GM23338 (cell line): ENCODE measurements at regions not wholly inside any gene's neighbourhood (a gene's known extent, or its start where the extent isn't known, plus 50 kb on each side); places are given as distances from the start of the nearest gene placed in this dataset.

Source experiments
- ATAC-seq: fragments of 200-7000 bp; cut with Tn5 transposase; 3 replicates; pipeline ENCODE4 v1.9.1; 2020
- DNase-seq: peaks from one replicate; pipeline ENCODE4 v3.0.0-alpha.2; 2015; ENCODE audit warnings: low spot score
- H2AFZ ChIP-seq: fragments of 200-600 bp; sonication (generic); 2 replicates; pipeline ENCODE4 v1.8.0; 2016; ENCODE audit warnings: antibody characterized with exemption, mild to moderate bottlenecking, moderate library complexity
- H3F3A ChIP-seq: fragments of 200-600 bp; sonication (generic); replicated peaks from 2 replicates; pipeline ENCODE4 v1.8.0; 2017; ENCODE audit warnings: antibody characterized with exemption, mixed run types, low read depth
- H3K27ac ChIP-seq: fragments of 200-600 bp; sonication (generic); 2 replicates; pipeline ENCODE4 v1.6.1; 2016; ENCODE audit warnings: low read depth
- H3K27me3 ChIP-seq: fragments of 200-600 bp; sonication (generic); 2 replicates; pipeline ENCODE4 v1.8.0; 2016; ENCODE audit warnings: mild to moderate bottlenecking, mixed run types, moderate library complexity; ENCODE audit not compliant: insufficient read depth
- H3K36me3 ChIP-seq: fragments of 200-600 bp; sonication (generic); 2 replicates; pipeline ENCODE4 v1.8.0; 2016; ENCODE audit warnings: mild to moderate bottlenecking; ENCODE audit not compliant: insufficient read depth
- H3K4me1 ChIP-seq: fragments of 200-600 bp; sonication (generic); 2 replicates; pipeline ENCODE4 v1.8.0; 2016; ENCODE audit warnings: mild to moderate bottlenecking, moderate library complexity; ENCODE audit not compliant: insufficient read depth
- H3K4me2 ChIP-seq: fragments of 200-600 bp; sonication (generic); 2 replicates; pipeline ENCODE4 v1.7.1; 2017; ENCODE audit warnings: mixed run types
- H3K4me3 ChIP-seq: fragments of 200-600 bp; sonication (generic); 2 replicates; pipeline ENCODE4 v1.6.1; 2016; ENCODE audit warnings: mixed run types
- H3K79me2 ChIP-seq: fragments of 200-600 bp; sonication (generic); replicated peaks from 2 replicates; pipeline ENCODE4 v1.8.0; 2017; ENCODE audit warnings: mild to moderate bottlenecking; ENCODE audit not compliant: insufficient read depth
- H3K9me2 ChIP-seq: fragments of 200-600 bp; sonication (generic); 2 replicates; pipeline ENCODE4 v1.8.0; 2017; ENCODE audit not compliant: insufficient read depth
- H4K20me1 ChIP-seq: fragments of 200-600 bp; sonication (generic); replicated peaks from 2 replicates; pipeline ENCODE4 v1.8.0; 2017; ENCODE audit warnings: mild to moderate bottlenecking; ENCODE audit not compliant: insufficient read depth
- H3K27ac Mint-ChIP-seq: 2 replicates; pipeline ENCODE4 v1.8.0; 2020; ENCODE audit warnings: inconsistent platforms, mild to moderate bottlenecking, moderate library complexity, mixed read lengths
- H3K27me3 Mint-ChIP-seq: 3 replicates; pipeline ENCODE4 v1.8.0; 2022; ENCODE audit warnings: low read depth, mild to moderate bottlenecking, moderate library complexity, mixed read lengths, inconsistent platforms; ENCODE audit not compliant: insufficient read depth, poor library complexity
- H3K36me3 Mint-ChIP-seq: 3 replicates; pipeline ENCODE4 v1.8.0; 2021; ENCODE audit warnings: low read depth, mild to moderate bottlenecking, inconsistent platforms, moderate library complexity, mixed read lengths
- H3K4me1 Mint-ChIP-seq: 3 replicates; pipeline ENCODE4 v1.8.0; 2020; ENCODE audit warnings: mild to moderate bottlenecking, inconsistent platforms, mixed read lengths
- H3K4me3 Mint-ChIP-seq: 3 replicates; pipeline ENCODE4 v1.8.0; 2021; ENCODE audit warnings: moderate library complexity, mild to moderate bottlenecking, inconsistent platforms, mixed read lengths
- H3K9me3 Mint-ChIP-seq: 3 replicates; pipeline ENCODE4 v1.8.0; 2020; ENCODE audit warnings: moderate library complexity, mild to moderate bottlenecking, inconsistent platforms, mixed read lengths
- CTCF ChIP-seq, 2 experiments: fragments of 200-600 bp in 1 of 2; sonication (generic) in 1 of 2; conservative IDR thresholded peaks; 2 replicates each; pipeline versions ENCODE4 v1.5.1 to v1.6.1; 2016 to 2017; ENCODE audit warnings: antibody characterized with exemption in 2 of 2, low read depth in 2 of 2, mild to moderate bottlenecking in 2 of 2, moderate library complexity in 1 of 2
- ETS1 ChIP-seq: IDR thresholded peaks from 2 replicates; pipeline ENCODE4 v1.6.1; 2016; ENCODE audit warnings: antibody characterized with exemption
- EZH2 ChIP-seq: fragments of 200-600 bp; sonication (generic); IDR thresholded peaks from one replicate; pipeline ENCODE4 v1.8.0; 2017; ENCODE audit warnings: antibody characterized with exemption, mild to moderate bottlenecking, low read depth; ENCODE audit not compliant: unreplicated experiment
- EZH2phosphoT487 ChIP-seq: fragments of 200-600 bp; sonication (generic); IDR thresholded peaks from one replicate; pipeline ENCODE4 v1.8.1; 2018; ENCODE audit warnings: antibody characterized with exemption; ENCODE audit not compliant: unreplicated experiment
- JUNB ChIP-seq: IDR thresholded peaks from one replicate; pipeline ENCODE4 v1.6.1; 2016; ENCODE audit warnings: antibody characterized with exemption; ENCODE audit not compliant: unreplicated experiment
- NANOG ChIP-seq: IDR thresholded peaks from 2 replicates; pipeline ENCODE4 v1.6.1; 2016; ENCODE audit warnings: antibody characterized with exemption, borderline replicate concordance
- POLR2AphosphoS5 ChIP-seq: IDR thresholded peaks from 2 replicates; pipeline ENCODE4 v1.6.1; 2016; ENCODE audit warnings: antibody characterized with exemption, low read depth
- REST ChIP-seq: IDR thresholded peaks from one replicate; pipeline ENCODE4 v1.6.1; 2018; ENCODE audit warnings: antibody characterized with exemption; ENCODE audit not compliant: unreplicated experiment
- STAT1 ChIP-seq: IDR thresholded peaks from one replicate; pipeline ENCODE4 v1.6.1; 2016; ENCODE audit warnings: antibody characterized with exemption; ENCODE audit not compliant: unreplicated experiment
- ZNF114 ChIP-seq: fragments of 250-450 bp; sonication (Bioruptor Pico); IDR thresholded peaks from 2 replicates; pipeline ENCODE4 v1.5.0; 2020; ENCODE audit warnings: mild to moderate bottlenecking, moderate library complexity
- ZNF331 ChIP-seq: fragments of 250-450 bp; sonication (Bioruptor Pico); IDR thresholded peaks from 2 replicates; pipeline ENCODE4 v1.5.0; 2020; ENCODE audit warnings: low read depth, mild to moderate bottlenecking, moderate library complexity
- ZNF462 ChIP-seq: fragments of 250-450 bp; sonication (Bioruptor Pico); IDR thresholded peaks from 2 replicates; pipeline ENCODE4 v1.5.0; 2020; ENCODE audit warnings: mild to moderate bottlenecking, moderate library complexity

GRCh38 chr1:185663771-185664296 is 70.4 kb upstream of the HMCN1 start:
- TF ChIP-seq POLR2AphosphoS5 (no peak), EZH2 (no peak), REST (no peak), ZNF331 (CRISPR knock-in tag) (no peak), CTCF (conservative IDR thresholded peaks at IDR 0.05; ENCODE audit: low read depth in 2 of 2) (no peak), EZH2phosphoT487 (no peak), ZNF114 (CRISPR knock-in tag) (no peak), NANOG (no peak), STAT1 (no peak), JUNB (no peak), ZNF462 (no peak), ETS1 (no peak)
- no peaks in the 10 kb centered on the region for H3K36me3 Mint-ChIP-seq
- H3F3A ChIP-seq, result no peaks in the 10 kb centered on the region
- no peaks in the 10 kb centered on the region for H3K27me3 ChIP-seq
- H2AFZ ChIP-seq, result no peak overlapping the region
- H3K36me3 ChIP-seq, result no peaks in the 10 kb centered on the region
- H3K4me3 Mint-ChIP-seq, result no peak overlapping the region
- H3K9me2 ChIP-seq, result no peaks in the 10 kb centered on the region
- ATAC-seq (no peak), DNase-seq (no peak)
- H3K79me2 ChIP-seq, result no peaks in the 10 kb centered on the region
- H4K20me1 ChIP-seq, result no peaks in the 10 kb centered on the region
- no peak overlapping the region for H3K4me2 ChIP-seq
- H3K27ac ChIP-seq, result no peak overlapping the region
- H3K27me3 Mint-ChIP-seq, result peaks cover 2% of the 10 kb centered on the region
- peaks cover 19% of the 10 kb centered on the region for H3K4me1 ChIP-seq
- no peak overlapping the region for H3K4me3 ChIP-seq
- H3K27ac Mint-ChIP-seq, result no peak overlapping the region
- peaks cover 2% of the 10 kb centered on the region; the same call in 1 of the 3 replicates for H3K9me3 Mint-ChIP-seq
- H3K4me1 Mint-ChIP-seq, result peaks cover 23% of the 10 kb centered on the region
